Bone marrow (tissue), 2 donors: ENCODE measurements at regions not wholly inside any gene's neighbourhood (a gene's known extent, or its start where the extent isn't known, plus 50 kb on each side); places are given as distances from the start of the nearest gene placed in this dataset.
"Not testable (repeated sequence)": the region's sequence is repeated elsewhere in the genome, so short reads cannot be mapped to it uniquely, and the experiment has no call there.

Experiments
- DNase-seq, 2 donors: peaks; one replicate each; lab custom pipeline; 2025; lab: John Stamatoyannopoulos, UW

DNA sequence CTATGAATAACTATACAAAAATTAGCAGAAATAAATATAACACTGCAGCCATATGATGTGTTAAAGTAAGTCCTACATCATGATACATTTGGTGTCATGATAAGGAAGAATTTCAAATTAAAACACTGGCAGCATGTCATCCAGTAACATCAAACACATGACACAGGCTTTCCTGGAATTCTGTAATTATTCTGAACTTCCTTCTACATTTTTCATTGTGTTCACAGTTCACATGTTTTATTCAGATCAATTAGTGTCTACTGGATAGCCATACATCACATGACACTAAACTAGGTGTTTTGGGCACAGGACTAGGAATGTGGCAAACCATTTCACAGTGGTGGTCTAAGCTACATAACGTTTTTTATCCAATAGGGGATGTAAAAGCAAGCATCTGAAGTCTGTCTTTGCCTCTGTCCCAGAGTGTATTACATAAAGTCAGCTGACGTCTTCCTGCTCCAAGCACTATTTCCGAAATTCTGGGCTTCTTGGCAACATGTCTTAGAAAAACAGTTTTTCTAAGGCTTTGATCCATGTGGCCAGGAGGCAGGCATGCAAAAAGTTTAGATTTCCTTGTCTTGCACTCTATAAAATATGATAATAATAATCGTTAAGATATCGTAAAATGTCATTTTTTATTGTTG is 707.9 kb downstream of the CENPC start:
- DNase-seq, result no peak

DNA sequence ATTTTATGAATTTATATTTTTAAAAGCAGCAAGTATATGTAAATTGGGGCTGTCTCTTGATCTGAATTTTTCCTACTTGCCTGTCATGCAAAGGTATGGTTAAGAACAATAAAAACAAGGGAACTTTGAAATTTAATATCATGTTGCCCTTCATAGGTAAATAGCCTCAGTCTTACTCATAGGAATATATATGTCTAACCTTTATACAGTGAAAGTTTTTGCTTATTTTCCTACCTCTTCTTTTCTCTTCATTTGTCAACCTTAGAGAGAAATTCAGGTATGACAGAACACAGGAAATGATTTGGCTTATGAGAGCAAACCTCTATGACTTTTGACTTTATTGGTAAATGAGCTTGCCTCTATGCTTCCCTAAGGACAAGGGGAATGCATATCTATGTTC is 716.0 kb downstream of the CENPC start:
- no peak for DNase-seq

DNA sequence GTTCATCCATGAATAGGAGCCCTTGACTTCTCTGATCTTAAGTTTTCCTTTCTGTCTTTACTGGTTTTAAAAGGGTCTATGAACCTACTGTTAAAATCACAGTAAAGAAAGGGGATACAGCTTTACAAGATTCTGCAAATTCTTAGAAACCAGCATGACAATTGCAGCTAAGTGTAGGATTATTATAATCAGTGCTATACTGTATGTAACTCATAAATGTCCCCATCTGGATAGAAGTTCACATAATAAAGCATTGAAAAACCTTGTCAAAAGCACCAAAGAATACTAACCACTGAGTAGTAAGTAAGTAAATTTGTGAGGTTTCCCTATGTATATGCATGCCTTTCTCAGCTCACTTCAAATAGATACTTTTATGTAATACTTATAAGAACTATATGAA is 724.6 kb downstream of the CENPC start:
- DNase-seq, result no peak

DNA sequence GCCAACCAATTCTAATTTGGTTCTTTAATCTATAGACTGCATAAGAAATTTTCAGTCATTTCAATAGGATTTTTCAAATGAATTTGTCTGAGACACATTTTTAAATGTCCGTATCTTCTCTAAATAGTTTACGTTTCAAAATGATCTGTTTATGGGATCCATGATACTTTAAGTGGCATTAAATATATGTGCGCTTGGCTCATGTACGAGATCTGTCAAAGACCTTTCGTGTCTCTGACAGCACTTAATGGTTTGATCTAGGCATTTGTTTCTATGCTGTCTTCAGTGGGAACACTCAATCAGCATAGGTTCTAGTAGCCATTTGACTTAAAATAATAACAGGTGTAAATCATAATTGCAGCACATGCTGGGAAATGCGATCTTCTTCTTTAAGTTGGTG is 731.0 kb downstream of the CENPC start:
- DNase-seq, result no peak

DNA sequence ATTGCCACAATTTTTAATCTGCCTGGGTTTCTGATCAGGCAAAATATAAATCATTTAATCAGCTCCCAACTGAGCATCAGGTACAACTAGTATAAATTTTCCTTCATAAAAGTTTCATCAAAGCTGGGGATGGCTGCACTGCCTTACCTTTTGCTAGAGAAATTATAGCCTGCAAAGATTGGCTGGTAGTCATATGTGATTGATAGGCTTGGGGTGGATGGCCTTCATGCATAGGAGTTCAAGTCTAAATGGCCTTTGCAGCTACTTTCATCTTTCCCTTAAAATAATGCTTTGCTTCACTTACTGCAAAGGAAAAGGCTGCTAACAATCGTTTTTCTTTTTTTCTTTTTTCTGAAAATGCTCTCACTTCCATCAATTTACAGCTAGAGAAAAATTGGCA is 739.7 kb downstream of the CENPC start:
- no peak for DNase-seq

DNA sequence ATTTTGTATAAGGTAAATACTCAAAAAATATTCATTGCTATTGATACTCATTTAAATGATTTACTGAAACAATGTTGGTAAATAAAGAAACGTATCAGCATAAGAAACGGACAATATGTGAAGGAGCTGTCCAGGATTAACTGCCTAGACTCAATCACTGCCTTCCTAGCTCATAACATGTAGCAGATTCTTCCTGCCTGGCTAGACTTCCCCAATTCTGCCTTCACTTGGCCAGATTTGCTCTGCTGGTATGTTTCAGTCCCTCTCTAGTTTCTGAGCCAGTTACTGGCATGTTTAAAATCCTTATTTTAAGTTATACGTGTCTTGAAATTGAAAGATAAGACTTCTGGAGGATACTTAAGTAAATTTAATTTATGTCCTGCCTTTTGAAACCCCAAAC is 740.3 kb downstream of the CENPC start:
- no peak for DNase-seq

DNA sequence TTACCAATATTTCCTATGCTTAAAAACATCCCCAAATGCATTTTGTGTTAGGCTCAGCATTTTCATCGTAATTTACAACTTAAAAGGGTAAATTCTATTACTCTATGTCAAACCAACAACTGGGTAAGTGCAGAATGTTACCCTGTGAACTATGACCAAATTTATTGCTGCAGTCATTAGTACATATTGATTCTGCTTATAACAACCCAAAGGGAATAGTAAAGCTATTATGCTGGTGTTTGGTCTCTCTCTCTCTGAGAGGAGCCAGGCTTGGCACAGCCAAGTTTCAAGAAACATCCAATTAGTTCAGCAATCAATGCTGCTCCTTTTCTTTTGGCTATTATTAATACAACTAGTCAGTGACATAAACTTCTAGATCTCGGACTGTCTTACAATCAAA is 747.7 kb downstream of the CENPC start:
- no peak for DNase-seq

DNA sequence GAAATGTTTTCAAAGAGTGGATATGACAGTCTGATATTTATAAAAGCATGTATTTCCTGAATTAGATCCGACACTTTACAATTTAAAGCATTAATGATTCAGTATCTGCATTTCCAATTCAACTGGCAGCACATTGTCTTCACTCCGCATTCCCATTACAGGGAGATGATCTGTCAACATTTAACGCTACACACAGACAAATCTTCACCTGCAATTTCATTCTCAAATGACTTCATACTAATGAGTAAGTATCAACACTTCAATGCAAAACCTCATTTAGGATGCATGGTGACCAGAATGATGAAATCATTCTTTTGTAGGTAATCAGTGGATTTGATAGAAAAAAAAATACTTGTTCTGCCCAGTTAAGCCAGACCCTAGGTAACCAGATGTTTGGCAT is 749.6 kb downstream of the CENPC start:
- DNase-seq, result no peak

DNA sequence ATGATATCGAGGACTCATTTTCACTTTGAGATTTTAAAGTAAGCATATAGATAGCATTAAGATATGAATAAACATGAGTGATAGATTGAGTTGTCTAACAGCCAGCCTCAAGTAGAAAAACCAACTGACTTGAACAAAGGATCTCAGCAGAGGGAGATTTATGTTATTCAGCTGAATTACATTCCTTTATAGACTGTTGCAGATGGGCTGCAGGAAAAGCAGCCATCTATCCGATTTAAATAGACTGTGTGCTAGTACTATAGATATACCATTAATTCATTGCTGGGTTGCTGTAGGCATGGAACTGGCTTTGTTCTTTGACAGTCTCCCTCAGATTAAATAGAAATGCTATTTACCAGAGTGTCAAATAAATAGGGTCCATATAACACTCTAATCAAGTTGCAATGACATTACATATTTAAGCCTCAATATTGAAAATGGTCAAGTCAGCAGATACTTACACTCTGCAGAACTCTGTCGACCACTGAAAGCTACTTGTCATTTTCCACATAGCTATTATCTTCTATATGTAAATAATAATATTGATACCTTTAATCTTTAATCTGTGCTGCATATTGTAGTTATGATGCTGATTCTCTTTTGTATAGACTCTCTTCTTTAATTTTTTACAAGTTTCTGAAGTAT is 750.8 kb downstream of the CENPC start:
- no peak for DNase-seq

DNA sequence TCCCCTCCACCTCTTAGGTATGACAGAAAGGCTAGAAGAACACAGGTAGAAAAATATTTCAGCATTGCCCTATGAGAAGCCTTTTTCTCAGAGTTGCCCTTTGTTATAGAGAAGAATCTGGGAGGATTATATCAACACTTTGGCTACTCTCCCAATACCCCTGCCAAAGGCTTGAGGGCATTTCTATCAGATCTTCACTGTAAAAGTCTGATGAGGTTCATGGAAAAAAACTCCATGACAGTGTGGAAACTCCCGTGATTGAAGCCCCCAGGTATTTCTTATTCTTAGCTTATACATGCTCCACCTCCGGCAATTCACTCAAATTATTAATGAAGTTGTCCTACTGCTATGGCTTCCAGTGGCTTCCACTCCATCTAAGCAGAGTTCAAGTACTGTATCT is 753.6 kb downstream of the CENPC start:
- DNase-seq, result no peak

DNA sequence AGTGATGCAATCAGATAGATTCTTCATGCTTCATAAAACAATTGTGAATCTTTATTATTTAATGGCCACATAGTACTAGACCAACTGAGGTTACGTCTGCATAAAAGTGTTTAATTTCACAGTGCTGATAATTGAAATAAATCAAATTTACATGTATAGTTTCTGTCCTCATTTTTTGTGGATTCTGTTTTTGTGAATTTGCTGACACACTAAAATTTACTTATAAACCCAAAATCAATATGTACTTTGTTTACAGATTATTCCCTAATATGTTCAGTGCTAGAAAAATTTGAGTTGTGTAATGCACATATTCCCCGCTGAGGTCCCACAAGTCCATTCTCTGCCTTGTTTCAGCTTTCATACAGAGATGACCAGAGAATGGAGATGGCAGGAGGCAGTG is 759.8 kb downstream of the CENPC start:
- no peak for DNase-seq

DNA sequence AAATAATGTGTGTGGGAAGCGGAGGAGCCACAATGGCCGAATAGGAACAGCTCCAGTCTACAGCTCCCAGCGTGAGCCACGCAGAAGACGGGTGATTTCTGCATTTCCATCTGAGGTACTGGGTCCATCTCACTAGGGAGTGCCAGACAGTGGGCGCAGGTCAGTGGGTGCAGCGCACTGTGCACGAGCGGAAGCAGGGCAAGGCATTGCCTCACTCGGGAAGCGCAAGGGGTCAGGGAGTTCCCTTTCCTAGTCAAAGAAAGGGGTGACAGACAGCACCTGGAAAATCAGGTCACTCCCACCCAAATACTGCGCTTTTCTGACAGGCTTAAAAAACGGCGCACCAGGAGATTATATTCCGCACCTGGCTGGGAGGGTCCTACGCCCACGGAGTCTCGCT is 762.6 kb downstream of the CENPC start:
- DNase-seq, result not testable (repeated sequence)

DNA sequence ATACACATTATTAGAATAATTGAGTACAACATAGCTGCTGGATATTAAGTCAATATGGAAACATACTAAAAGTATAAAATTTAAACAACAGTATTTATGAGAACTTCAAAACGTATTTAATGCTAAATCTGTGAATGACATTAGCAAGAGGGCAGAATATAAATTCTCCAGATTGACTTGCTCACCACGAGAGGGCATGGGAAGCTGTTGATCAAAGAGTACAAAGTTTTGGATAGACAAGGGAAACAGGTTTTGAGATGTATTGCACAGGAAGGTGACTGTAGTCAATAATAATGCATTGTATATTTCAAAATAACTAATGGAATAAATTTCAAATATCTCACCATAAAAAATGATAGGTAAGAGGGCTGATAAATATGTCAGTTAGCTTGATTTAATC is 768.2 kb downstream of the CENPC start:
- no peak for DNase-seq

DNA sequence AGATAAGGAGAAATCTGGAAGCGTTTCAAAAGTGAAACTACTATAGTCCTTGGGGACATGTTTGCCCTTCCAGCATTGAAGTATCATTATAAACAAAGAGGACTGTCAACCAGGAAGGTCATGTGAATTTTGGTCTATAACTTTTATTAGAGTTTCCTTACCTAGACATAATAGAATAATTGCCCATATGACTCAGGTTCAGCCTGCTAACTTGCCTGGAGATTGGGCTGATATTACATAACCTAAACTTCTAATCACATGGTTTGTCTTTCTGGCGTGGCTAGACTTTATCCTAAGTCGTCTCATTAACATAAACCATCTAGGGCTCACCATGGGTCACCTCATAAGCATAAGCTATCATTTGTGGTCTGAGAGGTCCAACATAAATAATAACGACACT is 775.9 kb downstream of the CENPC start:
- DNase-seq, result no peak

DNA sequence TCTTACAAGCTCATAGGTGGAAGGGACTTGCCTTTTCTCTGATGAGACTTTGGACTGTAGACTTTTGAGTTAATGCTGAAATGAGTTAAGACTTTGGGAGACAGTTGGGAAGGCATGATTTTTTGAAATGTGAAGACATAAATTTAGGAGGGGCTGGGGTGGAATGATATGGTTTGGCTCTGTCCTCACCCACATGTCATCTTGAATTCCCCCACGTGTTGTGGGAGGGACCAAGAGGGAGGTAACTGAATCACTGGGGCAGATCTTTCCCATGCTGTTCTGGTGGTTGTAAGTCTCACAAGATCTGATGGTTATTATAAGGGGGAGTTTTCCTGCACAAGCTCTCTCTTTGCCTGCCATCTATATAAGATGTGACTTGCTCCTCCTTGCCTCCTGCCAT is 777.9 kb downstream of the CENPC start:
- DNase-seq, result no peak

DNA sequence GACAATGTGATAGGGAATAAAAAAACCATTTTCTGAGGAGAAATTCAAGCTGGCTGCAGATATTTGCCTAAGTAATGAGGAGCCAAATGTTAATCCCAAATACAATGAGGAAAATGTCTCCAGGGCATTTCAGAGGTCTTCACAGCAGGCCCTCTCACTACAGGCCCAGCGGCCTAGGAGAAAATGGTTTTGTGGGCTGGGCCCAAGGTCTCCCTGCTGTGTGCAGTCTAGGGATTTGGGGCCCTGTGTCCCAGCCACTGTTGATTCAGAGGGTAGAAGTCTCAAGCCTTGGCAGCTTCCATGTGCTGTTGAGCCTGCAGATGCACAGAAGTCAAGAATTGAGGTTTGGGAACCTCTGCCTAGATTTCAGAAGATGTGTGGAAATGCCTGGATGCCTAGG is 778.7 kb downstream of the CENPC start:
- DNase-seq, result no peak

DNA sequence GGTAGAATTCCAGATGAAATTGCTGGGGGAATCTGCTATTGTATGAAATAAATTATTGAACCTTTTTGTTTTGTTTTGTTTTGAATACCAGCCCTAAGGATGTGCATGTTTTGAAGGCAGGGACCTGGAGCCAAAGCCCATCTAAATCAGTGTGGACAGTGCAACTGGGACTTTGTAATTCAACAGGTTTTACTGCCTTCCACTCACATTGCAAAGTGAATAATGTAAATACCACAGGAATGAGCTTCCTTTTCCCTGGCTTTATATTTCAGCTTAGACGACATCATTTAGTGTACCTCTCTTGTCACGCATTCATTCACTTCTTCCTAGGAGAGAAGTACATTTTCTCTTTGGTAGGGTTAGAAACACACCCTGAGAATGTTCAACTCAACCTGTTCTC is 795.0 kb downstream of the CENPC start:
- DNase-seq, result no peak

DNA sequence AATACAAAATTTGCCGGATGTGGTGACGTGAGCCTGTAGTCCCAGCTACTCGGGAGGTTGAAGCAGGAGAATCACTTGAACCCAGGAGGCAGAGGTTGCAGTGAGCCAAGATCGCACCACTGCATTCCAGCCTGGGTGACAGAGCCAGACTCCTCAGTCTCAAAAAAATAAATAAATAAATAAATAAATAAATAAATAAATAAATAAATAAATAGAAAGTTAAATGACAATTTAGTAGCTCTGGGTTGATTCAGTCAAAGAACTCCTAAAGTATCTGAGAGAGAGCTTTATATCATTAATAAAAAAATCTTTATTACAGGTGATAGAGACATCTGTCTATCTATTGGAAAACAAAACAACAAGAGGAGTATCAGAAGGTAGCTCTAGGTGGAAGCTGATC is 798.4 kb downstream of the CENPC start:
- DNase-seq, result not testable (repeated sequence)

DNA sequence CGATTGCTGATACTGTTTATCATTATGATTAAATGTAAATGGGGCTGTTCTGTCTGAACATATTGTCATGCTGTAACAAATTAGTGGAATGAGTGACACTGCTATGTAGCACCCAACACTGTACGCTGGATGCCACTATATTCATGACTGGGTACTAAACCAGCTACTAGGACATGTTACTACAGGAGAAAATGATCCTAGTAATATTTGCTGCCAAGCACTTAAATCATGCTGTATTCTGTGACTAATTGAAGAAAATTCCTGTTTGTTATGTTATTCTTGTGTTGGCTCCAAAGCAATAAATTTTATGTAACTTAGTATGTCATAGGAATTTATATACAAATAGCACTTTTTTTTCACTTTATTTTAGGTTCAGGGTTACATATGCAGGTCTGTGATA is 804.2 kb downstream of the CENPC start:
- no peak for DNase-seq

DNA sequence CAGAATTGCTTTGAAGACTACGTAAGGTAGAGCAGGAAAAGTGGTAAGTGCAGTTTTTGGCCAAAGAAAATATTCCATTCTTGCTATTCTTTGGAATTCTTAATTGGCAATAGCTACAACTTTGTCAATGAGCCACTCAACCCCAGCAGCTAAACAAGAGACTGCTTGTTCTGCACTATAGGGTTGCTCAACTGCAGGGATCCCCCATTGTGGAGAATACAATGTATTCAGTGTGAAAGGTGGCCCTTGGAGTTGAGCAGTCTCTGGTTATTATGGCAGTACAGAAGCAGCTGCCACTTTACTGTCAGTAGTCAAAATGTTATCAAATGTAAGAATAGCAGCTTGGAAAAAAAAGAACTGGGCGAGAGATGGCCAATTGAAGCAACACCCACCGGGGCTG is 808.7 kb downstream of the CENPC start:
- no peak for DNase-seq

DNA sequence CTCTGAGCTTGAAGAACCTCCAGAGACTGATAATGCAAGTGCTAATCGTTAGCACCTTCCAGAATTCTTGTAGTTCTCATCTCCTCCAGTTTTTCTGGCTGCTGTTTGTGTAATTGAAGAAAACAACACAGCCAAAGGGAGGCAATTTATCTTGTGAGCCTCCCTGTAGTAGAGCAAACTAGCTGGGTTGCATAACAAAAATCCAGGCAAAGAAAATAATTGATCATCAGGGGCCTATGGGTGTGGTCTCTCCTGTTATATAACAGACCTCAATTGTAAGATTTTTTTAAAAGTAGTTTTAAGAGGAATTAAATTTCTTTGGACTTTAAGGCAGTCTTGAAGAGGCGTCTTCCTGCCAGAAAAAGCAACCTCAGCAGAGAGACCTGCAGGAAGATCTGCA is 817.0 kb downstream of the CENPC start:
- DNase-seq, result no peak

DNA sequence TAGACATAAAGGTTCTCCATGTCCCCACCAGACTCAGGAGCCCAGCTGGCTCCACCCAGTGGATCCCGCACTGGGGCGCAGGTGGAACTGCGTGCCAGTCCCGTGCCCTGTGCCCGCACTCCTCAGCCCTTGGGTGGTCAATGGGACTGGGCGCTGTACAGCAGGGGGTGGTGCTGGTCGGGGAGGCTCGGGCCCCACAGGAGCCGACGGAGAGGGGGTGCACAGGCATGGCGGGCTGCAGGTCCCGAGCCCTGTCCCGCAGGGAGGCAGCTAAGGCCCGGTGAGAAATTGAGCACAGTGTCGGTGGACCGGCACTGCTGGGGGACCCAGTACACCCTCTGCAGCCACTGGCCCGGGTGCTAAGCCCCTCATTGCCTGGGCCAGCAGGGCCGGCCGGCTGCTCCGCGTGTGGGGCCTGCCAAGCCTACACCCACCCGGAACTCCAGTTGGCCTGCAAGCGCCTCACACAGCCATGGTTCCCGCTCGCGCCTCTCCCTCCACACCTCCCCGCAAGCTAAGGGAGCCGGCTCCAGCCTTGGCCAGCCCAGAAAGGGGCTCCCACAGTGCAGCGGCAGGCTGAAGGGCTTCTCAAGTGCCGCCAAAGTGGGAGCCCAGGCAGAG is 832.9 kb downstream of the CENPC start:
- not testable (repeated sequence) for DNase-seq

DNA sequence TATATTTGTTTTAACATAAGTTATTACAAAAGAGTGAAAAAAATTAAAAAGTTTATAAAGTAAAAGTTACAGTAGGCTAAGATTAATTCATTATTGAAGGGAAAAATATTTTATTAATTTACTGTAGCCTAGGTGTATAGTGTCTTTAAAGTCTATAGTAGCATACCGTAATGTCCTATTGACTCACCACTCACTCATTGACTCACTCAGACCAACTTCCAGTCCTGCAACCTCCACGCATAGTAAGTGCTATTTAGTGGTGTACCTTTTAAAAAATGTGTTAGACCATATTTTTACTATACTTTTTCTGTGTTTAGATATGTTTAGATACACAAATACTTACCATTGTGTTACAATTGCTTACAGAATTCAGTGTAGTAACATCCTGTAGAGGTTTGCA is 841.1 kb downstream of the CENPC start:
- DNase-seq, result no peak

DNA sequence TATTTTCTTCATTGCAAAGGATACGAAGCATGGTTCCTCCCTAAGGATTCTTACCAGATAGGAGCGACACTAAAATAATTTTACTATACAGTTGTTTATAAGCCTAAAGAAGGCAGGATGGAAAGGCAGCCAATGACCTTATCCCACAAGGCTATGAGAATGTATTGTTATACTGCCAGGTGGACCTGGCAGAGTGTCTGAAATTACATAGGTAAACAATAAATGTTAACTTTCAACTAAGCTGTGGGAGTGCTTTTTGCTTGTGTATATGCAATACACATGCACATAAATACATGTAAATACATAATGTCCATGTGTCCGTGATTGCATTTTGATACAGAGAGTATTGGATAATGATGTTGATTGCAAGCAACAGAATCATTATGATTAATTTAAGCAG is 850.6 kb downstream of the CENPC start:
- no peak for DNase-seq
